WERI-Rb-1 (cell line): ENCODE measurements at regions not wholly inside any gene's neighbourhood (a gene's known extent, or its start where the extent isn't known, plus 50 kb on each side); places are given as distances from the start of the nearest gene placed in this dataset.

Experiments used
- DNase-seq: peaks from one replicate; pipeline ENCODE4 v3.0.0-alpha.2; 2020
- H3K27ac ChIP-seq: fragments of 250-450 bp; sonication (Bioruptor Pico); 2 replicates; pipeline ENCODE4 v1.5.1; 2020; ENCODE audit warnings: mild to moderate bottlenecking, moderate library complexity
- H3K27me3 ChIP-seq: fragments of 250-450 bp; sonication (Bioruptor Pico); 2 replicates; pipeline ENCODE4 v1.5.1; 2021; ENCODE audit warnings: mild to moderate bottlenecking, low read depth, moderate library complexity; ENCODE audit not compliant: insufficient read depth, severe bottlenecking
- H3K36me3 ChIP-seq: fragments of 250-450 bp; sonication (Bioruptor Pico); 2 replicates; pipeline ENCODE4 v1.5.1; 2020; ENCODE audit warnings: mild to moderate bottlenecking, moderate library complexity
- H3K4me3 ChIP-seq: 2 replicates; pipeline ENCODE4 v1.5.1; 2011; ENCODE audit warnings: low read depth, mild to moderate bottlenecking, control low read depth, low read length
- H3K9me3 ChIP-seq: fragments of 250-450 bp; sonication (Bioruptor Pico); 2 replicates; pipeline ENCODE4 v1.5.1; 2021; ENCODE audit warnings: mild to moderate bottlenecking, moderate library complexity; ENCODE audit not compliant: severe bottlenecking
- CTCF ChIP-seq: IDR thresholded peaks from 2 replicates; pipeline ENCODE4 v1.5.1; 2011; ENCODE audit warnings: low read depth, mild to moderate bottlenecking, control low read depth, inconsistent platforms, low read length

- TF ChIP-seq CTCF = no peak
- H3K4me3 ChIP-seq = no peak overlapping the region
- no peak overlapping the region for H3K27ac ChIP-seq
- H3K27me3 ChIP-seq = peaks cover 94% of the 10 kb centered on the region
- no peaks in the 10 kb centered on the region for H3K9me3 ChIP-seq
- no peak for DNase-seq
- no peaks in the 10 kb centered on the region for H3K36me3 ChIP-seq
Measured at GRCh38 chr21:35651196-35651595, 409.1 kb downstream of the SETD4 start.

GRCh38 chr21:35649186-35649585, 411.1 kb downstream of the SETD4 start:
- H3K4me3 ChIP-seq = no peak overlapping the region
- H3K27ac ChIP-seq = no peak overlapping the region
- no peak for TF ChIP-seq CTCF
- H3K27me3 ChIP-seq = peaks cover 94% of the 10 kb centered on the region
- H3K36me3 ChIP-seq = no peaks in the 10 kb centered on the region
- DNase-seq = no peak
- no peaks in the 10 kb centered on the region for H3K9me3 ChIP-seq

GRCh38 chr21:35648512-35648911, 411.8 kb downstream of the SETD4 start:
- Histone ChIP-seq H3K27me3 (peaks cover 94% of the 10 kb centered on the region), H3K27ac (no peak overlapping the region), H3K4me3 (no peak overlapping the region), H3K36me3 (no peaks in the 10 kb centered on the region), H3K9me3 (no peaks in the 10 kb centered on the region)
- DNase-seq = no peak
- no peak for TF ChIP-seq CTCF

- Histone ChIP-seq H3K36me3 (no peaks in the 10 kb centered on the region), H3K27me3 (peaks cover 91% of the 10 kb centered on the region), H3K27ac (no peak overlapping the region), H3K9me3 (no peaks in the 10 kb centered on the region), H3K4me3 (no peak overlapping the region)
- TF ChIP-seq CTCF = no peak
- no peak for DNase-seq
Measured at GRCh38 chr21:35646606-35647005, 413.7 kb downstream of the SETD4 start.

- Histone ChIP-seq H3K27me3 (peaks cover 91% of the 10 kb centered on the region), H3K9me3 (no peaks in the 10 kb centered on the region), H3K36me3 (no peaks in the 10 kb centered on the region), H3K27ac (no peak overlapping the region), H3K4me3 (no peak overlapping the region)
- DNase-seq = no peak
- TF ChIP-seq CTCF = no peak
Measured at GRCh38 chr21:35645991-35646390, 414.3 kb downstream of the SETD4 start.

- no peaks in the 10 kb centered on the region for H3K9me3 ChIP-seq
- H3K36me3 ChIP-seq = no peaks in the 10 kb centered on the region
- H3K27me3 ChIP-seq = peaks cover 83% of the 10 kb centered on the region
- DNase-seq = no peak
- TF ChIP-seq CTCF = no peak
- no peak overlapping the region for H3K27ac ChIP-seq
- H3K4me3 ChIP-seq = no peak overlapping the region
Measured at GRCh38 chr21:35644523-35644922, 415.8 kb downstream of the SETD4 start.
